ENCODE measurements at regions not wholly inside any gene's neighbourhood (a gene's known extent, or its start where the extent isn't known, plus 50 kb on each side); places are given as distances from the start of the nearest gene placed in this dataset.

DNA sequence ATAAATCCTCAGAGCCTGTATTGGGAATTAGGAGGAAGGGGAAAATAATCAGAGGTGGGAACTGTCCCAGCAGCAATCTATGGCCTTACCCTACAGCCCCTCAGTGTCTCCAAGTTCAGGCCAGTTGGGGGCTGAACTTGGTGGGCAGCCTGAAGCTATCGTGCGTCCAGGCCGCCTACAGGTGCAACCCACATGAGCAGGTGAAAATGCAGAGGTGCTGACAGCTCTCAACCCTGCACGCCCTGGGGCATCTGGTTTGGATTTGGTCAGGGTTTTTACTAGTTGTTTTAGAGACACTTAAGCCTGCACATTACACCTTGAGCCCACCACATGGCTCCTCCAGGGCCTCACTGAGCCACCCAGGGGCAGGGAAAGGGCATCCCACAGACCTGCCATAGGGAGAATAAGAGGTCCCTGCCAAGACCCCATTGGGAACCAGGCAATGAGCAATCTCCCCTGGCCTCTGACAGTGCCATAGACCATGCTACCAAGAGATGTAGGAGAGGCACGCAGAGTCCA is 209.5 kb downstream of the FOXD2 start:
- TF ChIP-seq, protein P1, sequence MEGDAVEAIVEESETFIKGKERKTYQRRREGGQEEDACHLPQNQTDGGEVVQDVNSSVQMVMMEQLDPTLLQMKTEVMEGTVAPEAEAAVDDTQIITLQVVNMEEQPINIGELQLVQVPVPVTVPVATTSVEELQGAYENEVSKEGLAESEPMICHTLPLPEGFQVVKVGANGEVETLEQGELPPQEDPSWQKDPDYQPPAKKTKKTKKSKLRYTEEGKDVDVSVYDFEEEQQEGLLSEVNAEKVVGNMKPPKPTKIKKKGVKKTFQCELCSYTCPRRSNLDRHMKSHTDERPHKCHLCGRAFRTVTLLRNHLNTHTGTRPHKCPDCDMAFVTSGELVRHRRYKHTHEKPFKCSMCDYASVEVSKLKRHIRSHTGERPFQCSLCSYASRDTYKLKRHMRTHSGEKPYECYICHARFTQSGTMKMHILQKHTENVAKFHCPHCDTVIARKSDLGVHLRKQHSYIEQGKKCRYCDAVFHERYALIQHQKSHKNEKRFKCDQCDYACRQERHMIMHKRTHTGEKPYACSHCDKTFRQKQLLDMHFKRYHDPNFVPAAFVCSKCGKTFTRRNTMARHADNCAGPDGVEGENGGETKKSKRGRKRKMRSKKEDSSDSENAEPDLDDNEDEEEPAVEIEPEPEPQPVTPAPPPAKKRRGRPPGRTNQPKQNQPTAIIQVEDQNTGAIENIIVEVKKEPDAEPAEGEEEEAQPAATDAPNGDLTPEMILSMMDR (conservative IDR thresholded peaks at IDR 0.05; ENCODE audit: low read depth in 2 of 2): no peak
- TF ChIP-seq, protein P2, sequence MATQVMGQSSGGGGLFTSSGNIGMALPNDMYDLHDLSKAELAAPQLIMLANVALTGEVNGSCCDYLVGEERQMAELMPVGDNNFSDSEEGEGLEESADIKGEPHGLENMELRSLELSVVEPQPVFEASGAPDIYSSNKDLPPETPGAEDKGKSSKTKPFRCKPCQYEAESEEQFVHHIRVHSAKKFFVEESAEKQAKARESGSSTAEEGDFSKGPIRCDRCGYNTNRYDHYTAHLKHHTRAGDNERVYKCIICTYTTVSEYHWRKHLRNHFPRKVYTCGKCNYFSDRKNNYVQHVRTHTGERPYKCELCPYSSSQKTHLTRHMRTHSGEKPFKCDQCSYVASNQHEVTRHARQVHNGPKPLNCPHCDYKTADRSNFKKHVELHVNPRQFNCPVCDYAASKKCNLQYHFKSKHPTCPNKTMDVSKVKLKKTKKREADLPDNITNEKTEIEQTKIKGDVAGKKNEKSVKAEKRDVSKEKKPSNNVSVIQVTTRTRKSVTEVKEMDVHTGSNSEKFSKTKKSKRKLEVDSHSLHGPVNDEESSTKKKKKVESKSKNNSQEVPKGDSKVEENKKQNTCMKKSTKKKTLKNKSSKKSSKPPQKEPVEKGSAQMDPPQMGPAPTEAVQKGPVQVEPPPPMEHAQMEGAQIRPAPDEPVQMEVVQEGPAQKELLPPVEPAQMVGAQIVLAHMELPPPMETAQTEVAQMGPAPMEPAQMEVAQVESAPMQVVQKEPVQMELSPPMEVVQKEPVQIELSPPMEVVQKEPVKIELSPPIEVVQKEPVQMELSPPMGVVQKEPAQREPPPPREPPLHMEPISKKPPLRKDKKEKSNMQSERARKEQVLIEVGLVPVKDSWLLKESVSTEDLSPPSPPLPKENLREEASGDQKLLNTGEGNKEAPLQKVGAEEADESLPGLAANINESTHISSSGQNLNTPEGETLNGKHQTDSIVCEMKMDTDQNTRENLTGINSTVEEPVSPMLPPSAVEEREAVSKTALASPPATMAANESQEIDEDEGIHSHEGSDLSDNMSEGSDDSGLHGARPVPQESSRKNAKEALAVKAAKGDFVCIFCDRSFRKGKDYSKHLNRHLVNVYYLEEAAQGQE (IDR thresholded peaks at IDR 0.05; ENCODE audit: unreplicated experiment): no peak
- TF ChIP-seq POLR2AphosphoS5 (IDR thresholded peaks at IDR 0.05; ENCODE audit: low read depth) (no peak), EZH2 (IDR thresholded peaks at IDR 0.05; ENCODE audit: low read depth, unreplicated experiment) (no peak), EZH2phosphoT487 (IDR thresholded peaks at IDR 0.05; ENCODE audit: unreplicated experiment) (no peak), ZNF114 (CRISPR knock-in tag; IDR thresholded peaks at IDR 0.05) (no peak), JUNB (IDR thresholded peaks at IDR 0.05; ENCODE audit: unreplicated experiment) (no peak), CREB1 (CRISPR knock-in tag; IDR thresholded peaks at IDR 0.05; ENCODE audit: low read depth) (no peak)
